VCaP (cell line): ENCODE measurements at regions not wholly inside any gene's neighbourhood (a gene's known extent, or its start where the extent isn't known, plus 50 kb on each side); places are given as distances from the start of the nearest gene placed in this dataset.

Experiments used
- H3K27ac ChIP-seq: fragments of 450-650 bp; 2 replicates; pipeline ENCODE4 v1.5.1; 2017
- TF ChIP-seq, protein P1 (sequence below): fragments of 450-650 bp; conservative IDR thresholded peaks from 2 replicates; pipeline ENCODE4 v1.5.1; 2017; ENCODE audit warnings: mild to moderate bottlenecking, moderate library complexity

DNA sequence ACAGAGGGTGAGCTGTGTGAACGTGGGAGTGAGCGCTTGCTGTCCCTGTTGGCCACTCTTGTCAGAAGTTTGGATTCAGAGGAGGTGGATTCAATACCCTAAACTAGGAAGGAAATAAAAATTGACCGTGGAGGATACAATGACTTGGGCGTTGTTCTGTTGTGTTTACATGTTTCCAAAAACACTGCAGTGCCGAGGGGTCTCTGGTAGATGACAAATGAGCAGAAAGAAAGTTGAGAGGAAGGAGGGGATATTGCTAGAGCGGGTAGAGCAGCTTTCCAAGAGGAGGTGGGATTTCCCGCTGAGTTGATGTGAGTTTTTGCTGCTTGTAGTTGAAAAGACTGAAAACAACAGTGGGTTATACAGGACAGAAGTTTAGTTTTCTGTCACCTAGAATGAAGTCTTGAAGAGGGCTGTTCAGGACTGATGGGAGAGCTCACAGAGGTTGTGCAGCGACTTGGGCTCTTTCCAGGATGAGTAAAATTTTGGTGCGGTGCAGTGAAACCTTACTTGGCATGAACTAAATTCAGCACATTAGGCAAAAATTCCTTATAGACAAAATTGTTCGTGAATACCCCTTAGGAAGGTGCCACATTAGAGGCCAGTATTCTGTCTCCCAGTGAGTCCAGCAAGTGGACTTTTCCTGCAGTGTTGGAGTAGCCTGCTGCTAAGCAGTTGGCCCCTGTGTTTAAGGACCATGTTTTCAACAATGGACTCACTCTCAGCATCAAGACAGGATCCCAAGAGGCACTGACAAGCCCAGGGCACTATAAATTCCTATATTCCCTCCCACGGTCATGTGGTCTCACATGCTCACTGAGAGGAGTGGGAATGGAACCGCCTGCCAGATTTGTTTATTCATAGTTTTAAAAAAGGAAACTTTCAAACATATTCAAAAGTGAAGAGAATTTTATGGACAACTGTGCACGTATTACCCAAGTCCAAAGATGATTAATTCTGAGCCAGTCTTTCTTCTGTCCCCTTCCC lies 435.0 kb upstream of the C2CD4B start:
- no peak overlapping the region for H3K27ac ChIP-seq
- TF ChIP-seq, protein P1, sequence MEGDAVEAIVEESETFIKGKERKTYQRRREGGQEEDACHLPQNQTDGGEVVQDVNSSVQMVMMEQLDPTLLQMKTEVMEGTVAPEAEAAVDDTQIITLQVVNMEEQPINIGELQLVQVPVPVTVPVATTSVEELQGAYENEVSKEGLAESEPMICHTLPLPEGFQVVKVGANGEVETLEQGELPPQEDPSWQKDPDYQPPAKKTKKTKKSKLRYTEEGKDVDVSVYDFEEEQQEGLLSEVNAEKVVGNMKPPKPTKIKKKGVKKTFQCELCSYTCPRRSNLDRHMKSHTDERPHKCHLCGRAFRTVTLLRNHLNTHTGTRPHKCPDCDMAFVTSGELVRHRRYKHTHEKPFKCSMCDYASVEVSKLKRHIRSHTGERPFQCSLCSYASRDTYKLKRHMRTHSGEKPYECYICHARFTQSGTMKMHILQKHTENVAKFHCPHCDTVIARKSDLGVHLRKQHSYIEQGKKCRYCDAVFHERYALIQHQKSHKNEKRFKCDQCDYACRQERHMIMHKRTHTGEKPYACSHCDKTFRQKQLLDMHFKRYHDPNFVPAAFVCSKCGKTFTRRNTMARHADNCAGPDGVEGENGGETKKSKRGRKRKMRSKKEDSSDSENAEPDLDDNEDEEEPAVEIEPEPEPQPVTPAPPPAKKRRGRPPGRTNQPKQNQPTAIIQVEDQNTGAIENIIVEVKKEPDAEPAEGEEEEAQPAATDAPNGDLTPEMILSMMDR, result no peak

DNA sequence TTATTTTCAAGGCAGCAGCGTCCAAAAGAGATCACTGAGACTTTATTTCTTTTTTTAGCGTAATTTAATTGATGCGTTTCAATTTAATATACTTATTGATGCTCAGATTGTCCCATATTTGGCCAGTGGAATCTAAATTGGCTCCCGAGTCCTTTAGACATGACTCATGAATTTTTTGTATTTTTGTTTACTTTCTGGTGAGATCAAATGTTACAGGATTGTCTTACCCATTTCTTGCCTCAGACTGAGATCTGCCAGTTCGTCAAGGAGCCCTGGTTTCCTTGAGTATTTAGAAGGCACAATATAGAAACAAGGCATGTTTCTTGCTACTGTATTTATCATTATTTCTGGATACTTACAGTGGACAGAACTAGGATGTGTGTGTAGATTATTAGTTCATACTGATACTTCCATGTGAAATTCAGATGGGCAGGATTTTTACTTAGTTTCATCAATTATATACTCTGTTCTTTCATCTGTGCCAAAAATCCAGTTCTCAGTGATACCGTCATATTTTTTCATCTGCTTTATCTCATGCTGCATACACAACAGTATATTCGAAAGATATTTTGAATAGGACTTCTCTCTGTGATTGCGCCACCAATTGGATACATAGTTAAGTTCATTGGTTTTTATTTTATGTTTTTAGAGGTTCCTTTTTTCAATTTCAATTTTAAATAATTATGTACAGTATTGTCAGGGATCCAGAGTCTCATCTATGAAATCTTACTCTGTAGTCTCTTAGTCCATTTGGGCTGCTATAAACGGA lies 436.9 kb upstream of the C2CD4B start:
- no peak overlapping the region for H3K27ac ChIP-seq
- TF ChIP-seq, protein P1, result no peak

DNA sequence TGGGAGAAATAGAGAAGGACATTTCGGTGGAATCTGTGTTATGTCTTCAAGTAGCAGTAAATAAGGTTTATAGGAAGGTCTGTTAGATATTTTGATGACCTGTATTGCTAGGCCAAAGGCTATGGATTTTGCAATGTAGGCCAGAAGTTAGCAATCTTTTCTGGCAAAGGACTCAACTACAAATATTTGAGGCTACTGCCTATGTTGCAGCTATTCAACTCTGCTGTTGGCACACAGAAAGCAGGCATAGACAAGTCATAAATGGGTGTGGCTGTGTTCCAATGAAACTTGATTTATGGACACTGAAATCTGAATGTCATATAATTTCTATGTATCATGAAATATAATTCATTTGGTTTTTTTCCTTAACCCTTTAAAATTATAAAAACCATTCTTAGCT lies 438.7 kb upstream of the C2CD4B start:
- TF ChIP-seq, protein P1, result no peak
- no peak overlapping the region for H3K27ac ChIP-seq

DNA sequence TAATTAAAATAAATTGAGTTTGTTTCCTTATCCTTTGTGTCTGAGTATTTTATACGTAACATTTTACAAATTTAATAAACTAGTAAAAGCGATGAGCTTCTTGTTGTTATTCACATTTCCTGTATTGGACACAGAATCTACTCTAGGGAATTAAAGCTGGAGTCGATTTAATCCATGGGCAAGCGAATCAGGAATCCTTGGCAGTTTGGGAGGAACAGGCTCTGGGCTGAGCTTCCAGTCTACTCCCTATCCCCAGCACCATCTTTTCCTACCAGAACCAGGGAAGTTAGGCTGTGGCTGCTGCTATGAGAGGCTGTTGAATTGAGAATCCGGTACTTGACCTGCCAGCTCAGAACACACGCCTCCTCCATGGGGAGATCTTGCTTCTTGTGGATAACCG lies 437.3 kb upstream of the TPM1 start:
- H3K27ac ChIP-seq, result no peak overlapping the region
- TF ChIP-seq, protein P1, result no peak

DNA sequence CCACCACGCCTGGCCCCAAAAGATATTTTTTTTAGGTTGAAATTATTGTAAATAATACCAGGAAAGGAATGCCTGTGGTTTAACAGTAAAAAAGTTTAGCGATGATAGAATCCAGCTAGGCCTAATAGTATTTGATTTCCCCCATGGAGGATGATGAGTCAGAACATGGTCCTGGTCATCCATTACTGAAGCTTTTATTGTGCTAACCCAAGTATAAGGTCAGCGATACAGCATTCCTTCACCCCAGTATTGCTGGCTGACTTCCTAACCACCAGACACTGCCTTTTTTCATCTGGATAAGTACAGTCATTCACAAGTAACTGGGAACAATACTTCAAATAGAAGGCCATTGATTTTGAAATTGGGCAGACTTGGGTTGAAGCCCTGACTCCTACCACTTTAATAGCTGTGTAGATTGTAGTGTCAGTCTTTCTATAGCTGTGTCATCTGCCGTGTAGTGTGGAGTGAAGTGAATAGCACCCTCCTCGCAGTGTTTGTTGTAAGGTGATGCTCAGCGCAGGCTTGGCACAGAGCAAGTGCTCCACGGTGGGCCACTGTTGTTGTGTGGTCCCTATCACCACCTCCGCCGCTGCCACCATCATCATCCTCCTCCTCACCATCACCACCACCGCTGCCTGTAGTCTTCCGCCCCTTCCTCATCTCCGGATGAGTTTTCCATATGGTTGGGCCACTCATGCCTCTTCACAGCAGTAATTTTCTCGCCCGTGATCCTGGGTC lies 436.0 kb upstream of the TPM1 start:
- TF ChIP-seq, protein P1, result no peak
- no peak overlapping the region for H3K27ac ChIP-seq

DNA sequence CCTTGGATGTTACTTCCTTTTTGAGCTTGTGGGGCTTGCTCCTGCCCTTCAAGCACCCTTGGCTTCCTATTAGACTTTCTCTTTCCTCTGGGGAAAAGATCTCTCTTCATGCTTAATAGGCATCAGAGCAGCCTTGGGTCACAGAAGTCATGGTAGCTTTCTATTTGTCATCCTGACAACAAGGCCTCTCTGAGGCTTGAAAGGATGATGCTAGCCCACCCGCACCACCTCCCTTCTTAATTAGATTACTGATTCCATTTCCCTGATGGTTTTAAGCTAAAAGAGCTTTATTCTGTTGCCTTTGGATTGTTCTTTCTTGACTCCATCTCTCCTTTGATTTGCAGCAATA lies 435.5 kb upstream of the TPM1 start:
- H3K27ac ChIP-seq, result no peak overlapping the region
- TF ChIP-seq, protein P1, result no peak

DNA sequence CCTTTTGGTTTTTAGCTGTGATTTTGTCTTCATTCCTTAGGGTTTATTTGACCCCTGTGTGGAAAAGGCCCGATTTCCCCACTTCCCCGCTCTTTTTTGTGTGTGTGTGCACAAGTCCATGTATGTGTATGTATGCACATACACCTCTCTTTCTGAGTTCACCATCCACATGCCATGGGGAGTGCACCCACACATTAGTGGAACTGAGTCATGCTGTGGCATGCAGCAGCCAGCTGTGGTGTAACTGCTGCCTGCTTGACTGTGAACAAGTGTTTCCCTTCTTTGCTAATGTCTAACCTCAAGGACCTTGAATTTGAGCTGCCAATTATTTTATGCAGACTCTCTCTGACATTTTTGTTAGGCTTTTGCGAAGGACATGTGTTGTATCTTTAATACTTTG lies 434.9 kb upstream of the TPM1 start:
- H3K27ac ChIP-seq, result no peak overlapping the region
- TF ChIP-seq, protein P1, result no peak
